GM21723 (cell line): ENCODE measurements at regions not wholly inside any gene's neighbourhood (a gene's known extent, or its start where the extent isn't known, plus 50 kb on each side); places are given as distances from the start of the nearest gene placed in this dataset.
A peak's percentile ranks its signal among the peaks of the same experiment; 100 is the strongest.
"Not testable (repeated sequence)": the region's sequence is repeated elsewhere in the genome, so short reads cannot be mapped to it uniquely, and the experiment has no call there.

ENCODE experiments used
- ATAC-seq: cut with Tn5 transposase; IDR thresholded peaks from one replicate; pipeline ENCODE4 v1.9.1; 2021; ENCODE audit warnings: mild to moderate bottlenecking, moderate library complexity; ENCODE audit not compliant: unreplicated experiment

DNA sequence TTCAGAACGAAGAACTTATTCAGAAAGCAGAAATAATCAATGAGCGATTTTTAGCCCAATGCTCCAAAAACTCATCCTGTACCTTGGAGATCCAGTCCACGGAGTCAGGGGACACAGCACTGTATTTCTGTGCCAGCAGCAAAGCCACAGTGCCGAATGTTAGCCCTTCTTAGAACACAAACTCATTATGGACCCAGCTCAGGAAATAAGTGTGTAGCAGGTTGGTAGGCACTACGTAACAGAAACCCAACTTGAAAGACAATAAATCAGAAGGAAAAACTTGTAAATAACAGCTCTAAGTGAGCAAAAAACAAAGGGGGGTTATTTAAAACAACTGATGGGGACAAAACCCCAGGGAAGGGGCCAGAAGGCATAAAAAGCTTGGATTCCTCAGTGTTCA is 112.0 kb upstream of the PRSS1 start:
- no peak for ATAC-seq

DNA sequence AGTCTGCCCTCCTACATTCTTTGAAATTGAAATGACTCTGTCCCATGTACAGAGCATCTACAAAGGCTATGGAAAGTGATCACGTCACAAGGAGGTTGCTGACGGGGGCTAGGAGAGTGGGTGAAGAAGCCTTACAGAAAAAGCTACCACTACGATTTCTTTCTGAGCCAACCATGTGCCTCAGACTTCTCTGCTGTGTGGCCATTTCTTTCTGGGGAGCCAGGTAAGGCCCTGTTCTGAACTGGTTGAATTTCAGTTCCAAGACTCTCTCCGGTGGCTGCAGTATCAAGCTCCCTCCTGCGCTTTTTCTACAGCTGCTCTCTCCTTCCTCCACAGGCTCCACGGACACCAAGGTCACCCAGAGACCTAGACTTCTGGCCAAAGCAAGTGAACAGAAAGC is 112.5 kb upstream of the PRSS1 start:
- no peak for ATAC-seq

DNA sequence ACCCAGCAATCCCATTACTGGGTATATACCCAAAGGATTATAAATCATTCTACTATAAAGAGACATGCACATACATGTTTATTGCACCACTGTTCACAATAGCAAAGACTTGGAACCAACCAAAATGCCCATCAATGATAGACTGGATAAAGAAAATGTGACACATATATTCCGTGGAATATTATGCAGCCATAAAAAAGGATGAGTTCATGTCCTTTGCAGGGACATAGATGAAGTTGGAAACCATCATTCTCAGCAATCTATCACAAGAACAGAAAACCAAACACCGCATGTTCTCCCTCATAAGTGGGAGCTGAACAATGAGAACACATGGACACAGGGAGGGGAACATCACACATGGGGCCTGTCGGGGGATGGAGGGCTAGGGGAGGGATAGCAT is 113.2 kb upstream of the PRSS1 start:
- ATAC-seq, result not testable (repeated sequence)

DNA sequence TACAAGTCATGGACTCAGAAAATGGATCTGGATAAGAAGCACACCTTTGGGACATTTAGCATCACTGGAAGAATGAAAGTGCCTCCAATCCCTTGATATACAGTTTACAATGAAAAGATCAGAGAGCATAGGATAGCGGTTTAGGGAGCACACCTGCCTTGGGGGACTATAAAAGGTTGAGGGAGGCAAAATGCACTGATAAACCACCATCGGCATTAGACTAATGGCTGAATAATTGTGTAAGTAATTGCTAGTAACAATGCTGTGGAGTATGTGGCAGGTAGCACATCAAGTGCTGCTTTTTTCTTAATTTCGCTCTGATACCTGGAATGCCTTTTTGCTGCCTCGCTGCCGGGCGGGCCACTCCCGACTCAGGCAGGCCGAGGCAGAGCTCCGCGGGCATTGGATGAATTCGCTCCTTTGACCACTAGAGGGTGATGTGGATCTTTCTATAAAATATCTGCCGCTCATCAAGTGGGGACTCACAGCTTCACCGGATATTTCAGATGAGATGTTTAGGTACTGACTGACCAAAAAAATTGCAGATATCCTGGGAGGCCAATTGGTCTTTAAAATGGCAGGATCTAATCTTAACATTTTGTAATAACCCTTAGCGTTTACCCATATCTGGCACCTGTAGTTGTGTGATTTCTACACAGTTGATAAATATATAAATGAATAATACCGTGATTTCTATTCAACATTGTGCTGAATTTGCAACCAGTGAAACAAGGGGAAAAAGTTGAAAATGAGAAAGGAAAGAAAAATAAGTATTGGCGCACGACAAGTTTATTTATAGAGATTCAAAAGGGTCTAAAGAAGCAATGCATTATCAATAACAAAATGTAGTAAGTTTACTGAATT is 116.8 kb upstream of the PRSS1 start:
- peak; percentile 98 for ATAC-seq

DNA sequence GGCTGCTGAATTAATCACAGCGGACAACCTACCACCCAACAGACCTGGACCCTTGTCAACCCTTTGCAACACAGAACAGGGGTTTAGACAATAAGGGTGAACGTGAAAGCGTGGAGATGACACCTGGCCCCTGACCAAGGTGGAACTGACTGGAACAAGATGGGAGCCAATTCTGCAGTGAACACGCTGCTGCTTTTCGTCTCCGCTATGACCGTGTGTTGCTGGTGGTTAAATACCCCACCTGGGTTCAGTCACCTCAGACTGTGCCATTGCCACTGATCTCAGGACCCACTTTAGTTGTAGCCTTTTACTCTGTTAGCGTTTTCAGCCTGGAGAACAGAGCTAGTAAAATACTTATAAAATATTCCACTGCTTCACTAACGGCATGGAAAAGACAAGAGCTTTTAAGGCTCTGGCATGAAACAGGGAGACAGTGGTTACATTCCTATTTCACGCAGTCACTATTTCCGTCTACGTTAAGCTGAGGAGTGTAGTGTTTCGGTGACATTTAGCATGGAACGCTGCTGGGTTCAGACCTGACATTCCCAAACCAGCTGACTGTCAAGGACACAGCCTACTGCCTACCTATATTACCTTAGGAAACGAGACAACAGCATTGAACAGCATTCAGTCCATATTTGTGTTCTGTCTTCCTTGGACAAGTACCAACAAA is 119.5 kb upstream of the PRSS1 start:
- no peak for ATAC-seq

DNA sequence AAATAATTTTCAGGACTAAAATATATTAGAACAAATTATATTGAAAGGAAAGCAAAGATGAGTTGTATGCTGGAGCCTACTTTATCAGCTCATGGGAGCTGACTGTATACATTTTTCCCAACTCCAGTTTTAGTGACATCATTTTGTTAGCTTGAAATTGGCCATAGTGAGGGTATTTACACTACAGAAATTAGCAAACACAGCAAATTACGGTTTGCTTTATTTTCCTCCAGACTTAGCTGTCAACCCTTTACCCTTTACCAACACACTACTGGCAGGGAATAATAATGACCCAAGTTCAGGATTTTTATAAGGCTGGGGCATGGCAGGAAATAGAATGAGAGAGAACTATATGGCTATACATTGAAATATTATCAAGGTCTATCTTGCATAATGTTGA is 120.3 kb upstream of the PRSS1 start:
- ATAC-seq, result no peak

DNA sequence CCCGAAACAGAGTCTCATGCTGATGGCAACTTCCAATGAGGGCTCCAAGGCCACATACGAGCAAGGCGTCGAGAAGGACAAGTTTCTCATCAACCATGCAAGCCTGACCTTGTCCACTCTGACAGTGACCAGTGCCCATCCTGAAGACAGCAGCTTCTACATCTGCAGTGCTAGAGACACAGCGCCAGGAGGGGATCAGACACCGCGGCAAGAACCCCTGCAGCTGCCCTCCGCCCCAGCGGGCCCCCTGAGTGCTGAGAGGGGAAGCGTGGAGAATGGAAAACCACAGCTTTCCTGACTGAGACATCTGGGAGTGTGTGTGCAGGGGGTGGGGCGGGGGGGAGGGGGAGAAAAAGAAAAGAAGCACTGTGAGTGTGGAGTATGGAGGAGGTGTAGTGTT is 122.0 kb upstream of the PRSS1 start:
- not testable (repeated sequence) for ATAC-seq

DNA sequence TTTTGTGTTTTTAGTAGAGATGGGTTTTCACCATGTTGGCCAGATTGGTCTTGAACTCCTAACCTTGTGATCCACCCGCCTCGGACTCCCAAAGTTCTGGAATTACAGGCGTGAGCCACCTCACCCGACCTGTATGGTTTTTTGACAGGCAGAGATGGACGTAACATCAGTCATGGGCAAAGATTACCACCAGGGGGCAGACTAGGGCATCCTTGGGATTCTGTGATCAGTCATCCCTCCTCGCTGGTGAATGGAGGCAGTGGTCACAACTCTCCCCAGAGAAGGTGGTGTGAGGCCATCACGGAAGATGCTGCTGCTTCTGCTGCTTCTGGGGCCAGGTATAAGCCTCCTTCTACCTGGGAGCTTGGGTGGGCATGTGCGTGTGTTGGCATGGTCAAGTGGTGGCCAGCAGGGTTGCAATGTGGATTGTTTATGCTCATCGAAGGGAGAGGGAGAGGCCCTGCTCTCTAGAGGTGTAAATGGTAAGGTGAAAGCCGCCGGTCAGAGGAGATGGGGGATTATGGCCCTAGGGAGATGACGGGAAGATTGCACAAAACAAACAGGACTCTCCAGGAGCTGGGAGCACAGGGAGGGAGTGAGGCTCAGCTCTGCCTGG is 122.7 kb upstream of the PRSS1 start:
- peak; percentile 89 for ATAC-seq

DNA sequence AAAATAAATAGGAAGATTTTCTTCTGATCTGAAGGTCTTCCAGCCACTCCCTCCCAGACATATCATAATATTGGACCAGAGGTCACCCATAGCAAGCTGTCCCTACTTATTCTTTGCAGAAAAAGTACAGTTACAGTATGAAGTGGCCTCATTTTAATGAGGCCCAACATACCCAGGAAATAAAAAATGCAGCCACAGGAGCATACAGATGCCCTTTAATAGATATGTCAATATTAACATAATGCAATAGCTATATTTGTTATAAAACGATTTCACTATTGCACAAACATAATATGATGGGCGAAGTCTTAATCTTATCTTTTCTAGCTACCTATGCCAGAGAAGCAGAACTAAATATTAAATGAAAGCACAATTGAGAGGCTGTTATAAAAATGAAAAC is 124.1 kb upstream of the PRSS1 start:
- ATAC-seq, result not testable (repeated sequence)

DNA sequence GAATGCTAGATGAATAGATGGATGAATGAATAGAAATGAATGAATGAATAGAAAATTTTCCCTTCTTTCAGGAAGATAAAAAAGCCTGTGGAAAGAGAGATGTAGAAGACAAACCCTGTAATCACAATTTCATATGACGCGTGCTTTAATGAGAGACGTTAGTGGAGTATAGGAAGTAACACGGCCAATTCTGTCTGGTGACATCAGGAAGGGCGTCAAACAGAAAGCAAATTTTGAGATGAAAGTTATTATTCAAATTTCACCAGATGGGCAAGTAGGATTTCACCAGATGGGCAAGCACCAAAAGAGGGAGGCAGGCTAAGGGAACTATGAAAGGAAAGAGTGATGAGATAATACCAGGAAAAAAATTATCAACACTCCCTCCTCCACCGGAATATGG is 128.9 kb upstream of the PRSS1 start:
- no peak for ATAC-seq

DNA sequence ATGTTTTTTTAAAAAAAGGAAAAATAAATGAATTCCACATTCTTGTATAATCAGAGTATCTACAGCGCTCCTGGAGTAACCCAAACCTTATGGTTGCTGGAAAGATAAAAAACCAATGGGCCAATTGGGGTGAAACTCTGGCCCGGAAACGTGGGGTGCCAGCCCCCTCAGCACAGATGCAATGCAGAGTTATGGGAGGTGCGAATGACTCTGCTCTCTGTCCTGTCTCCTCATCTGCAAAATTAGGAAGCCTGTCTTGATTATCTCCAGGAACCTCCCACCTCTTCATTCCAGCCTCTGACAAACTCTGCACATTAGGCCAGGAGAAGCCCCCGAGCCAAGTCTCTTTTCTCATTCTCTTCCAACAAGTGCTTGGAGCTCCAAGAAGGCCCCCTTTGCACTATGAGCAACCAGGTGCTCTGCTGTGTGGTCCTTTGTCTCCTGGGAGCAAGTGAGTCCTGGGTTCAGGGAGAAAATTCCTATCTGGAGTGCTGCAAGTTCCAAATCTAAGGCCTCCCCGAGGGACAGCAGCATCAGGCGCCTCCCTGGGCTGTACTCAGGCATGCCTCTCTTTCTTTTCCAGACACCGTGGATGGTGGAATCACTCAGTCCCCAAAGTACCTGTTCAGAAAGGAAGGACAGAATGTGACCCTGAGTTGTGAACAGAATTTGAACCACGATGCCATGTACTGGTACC is 130.5 kb upstream of the PRSS1 start:
- ATAC-seq, result no peak

DNA sequence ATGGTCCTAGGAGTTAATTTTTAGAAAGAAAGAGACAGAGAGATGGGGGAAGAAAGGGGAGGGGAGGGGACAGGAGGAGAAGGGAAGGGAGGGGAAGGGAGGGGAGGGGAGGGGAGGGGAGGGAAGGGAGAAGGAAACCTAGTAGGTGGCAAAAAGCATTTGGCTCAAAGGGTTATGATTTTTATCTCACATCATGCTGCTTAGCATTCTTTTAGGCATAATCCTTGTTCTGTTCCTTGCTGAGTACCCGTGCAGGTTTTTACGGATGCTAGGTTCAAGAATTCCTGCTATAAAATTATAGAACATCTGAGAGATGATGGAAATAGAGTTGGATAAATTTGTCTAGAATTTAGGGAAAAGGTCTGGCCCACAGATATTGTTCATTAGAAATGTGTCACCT is 132.4 kb upstream of the PRSS1 start:
- no peak for ATAC-seq

DNA sequence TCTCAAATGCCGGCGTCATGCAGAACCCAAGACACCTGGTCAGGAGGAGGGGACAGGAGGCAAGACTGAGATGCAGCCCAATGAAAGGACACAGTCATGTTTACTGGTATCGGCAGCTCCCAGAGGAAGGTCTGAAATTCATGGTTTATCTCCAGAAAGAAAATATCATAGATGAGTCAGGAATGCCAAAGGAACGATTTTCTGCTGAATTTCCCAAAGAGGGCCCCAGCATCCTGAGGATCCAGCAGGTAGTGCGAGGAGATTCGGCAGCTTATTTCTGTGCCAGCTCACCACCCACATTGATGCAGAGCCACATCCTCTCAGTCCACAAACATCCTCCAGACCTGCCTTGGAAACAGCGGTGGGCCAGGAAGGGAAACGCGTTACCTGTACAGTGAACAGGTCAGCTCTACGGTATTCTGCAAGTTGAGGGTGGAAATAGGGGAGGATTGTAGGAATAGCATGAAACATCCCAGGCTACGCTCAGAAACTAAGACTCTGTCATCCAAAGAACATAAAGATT is 133.1 kb upstream of the PRSS1 start:
- ATAC-seq, result no peak

DNA sequence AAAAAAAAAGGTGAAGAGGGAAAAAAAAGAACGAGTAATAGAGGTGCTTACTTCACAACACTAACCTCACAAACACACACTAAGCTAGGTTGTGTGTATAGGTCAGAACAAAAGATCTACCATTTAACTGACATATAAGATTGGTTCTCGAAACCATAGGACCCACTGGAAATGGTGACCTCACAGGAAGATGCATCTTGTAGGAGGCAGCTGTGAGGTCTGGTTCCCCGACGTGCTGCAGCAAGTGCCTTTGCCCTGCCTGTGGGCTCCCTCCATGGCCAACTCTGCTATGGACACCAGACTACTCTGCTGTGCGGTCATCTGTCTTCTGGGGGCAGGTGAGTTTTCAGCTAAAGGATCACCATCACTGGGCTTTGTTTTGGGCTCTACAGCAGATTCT is 133.8 kb upstream of the PRSS1 start:
- ATAC-seq, result no peak

DNA sequence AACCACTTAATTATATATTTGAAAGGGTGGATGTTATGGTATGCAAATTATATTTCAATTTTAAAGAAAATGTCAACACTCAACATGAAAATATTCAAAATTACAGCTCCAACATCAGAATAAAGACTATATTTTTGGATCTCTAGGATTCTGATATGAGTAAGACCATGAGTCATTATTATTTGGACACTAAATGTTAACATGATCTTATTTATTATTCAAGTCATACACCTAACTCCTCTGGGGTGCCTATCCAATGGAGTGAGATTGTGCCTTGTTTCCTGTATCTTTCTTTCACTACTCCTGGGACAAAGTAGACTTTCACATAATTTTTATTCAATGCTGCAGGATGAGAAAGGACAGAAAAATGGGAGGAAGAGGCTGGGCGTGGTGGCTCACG is 135.2 kb upstream of the PRSS1 start:
- ATAC-seq, result no peak

DNA sequence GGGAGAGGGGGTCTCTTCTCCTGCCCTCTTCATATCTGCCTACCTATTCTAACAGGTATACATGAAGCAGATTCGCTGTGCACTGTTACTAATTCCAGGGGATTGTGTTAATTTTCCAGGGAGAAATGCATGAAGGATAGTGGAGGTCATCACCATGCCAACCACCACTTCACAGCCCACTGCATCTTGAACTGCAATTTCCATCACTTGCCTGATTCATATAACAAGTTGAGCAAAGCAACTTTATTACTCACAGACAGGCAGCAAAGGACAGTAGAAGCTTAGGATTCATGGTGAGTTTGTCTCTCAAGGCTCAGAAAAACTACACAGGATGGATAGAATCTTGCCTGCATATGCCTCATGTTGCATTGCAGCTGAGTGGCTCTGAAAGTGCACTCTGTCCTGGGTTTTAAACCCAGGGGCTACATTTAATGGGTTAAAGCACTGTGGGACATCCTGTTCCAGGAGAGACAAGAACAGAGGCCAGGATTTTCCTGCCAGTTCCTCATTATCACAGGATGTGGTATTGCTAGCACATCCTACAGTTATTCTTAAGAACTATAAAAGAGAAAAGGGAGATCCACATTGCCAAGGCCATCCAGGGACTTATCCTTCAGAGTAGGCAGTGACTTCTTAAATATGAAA is 136.9 kb upstream of the PRSS1 start:
- no peak for ATAC-seq

DNA sequence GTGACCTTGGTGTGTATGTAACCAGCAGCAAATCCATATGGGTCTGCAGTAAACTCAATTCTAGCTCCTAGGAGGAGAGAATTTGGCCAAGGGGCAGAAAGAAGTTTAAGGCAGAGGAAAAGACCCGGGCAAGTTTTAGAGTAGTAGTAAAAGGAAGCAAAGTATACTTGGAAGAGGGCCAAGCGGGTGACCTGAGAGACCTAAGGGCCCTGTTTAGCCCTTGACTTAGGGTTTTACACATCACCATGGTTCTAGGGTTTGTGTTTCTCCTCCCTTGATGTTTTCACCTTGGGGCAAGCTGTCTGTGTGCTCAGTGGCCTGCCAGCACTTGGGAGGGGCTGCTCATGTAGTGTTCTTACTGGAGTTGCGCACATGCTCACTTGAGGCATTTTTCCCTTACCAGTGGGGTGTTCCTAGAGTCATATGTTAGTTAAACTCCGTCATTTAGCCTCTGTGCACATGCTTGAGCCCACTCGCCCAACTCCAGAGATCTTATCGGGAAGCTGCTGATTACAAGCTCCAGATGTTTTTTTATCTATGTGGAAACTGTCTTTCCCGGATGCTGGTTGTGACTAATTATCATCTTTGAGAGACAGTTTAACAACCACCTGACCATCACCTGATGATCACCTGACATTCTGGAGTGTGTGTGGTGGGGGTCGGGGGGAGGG is 137.6 kb upstream of the PRSS1 start:
- ATAC-seq, result no peak

DNA sequence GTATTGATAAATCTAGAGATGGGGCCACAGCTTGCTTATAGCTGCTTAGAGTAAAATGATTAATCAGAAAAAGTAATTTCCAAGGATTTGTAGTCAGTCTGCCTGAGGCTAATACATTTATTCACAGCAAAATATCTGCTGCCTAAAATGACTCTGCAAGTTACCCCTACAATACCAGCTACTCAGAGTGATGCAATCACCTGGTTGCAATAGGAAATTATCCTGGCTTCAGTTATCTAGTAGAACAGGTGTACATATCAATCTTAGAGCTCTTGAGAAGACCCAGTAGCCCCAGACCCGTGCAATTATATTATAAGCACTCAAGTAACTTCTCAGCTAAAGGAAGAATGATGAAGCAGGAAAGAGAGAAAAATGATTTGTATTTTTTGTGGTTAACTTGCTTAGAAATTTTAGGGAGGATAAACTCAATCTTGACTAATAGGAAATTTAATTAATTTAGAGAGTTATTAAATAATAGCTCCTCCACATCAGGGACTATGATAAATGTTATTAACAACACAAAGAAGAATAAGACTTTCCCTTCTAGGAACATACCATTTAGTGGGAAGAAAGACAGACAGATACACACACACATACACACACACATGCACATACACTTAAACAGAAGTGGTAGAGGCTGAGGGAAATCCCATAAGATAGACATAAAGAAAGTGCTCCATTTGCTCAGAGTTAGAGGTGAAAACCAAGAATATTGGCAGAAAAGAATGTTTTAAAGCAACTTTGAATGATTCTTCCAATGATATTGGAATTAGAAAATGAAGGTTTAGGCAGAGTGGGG is 140.4 kb upstream of the PRSS1 start:
- no peak for ATAC-seq

DNA sequence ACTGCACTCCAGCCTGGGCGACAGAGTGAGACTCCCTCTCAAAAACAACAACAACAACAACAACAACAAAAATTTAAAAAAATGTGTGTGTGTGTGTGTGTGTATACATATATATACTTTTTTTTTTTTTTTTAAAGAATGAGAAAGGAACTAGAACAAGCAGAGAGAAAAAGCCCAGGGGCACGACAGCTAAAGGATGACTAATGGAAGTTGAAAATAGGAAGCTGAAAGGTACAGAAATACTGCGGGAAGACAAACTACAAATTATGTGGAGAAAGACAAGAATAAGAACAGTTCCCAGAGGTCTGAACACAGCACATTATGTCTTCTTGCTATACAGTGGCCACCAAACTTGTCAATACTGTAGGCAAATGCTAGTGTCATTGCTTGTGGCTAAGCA is 141.9 kb upstream of the PRSS1 start:
- ATAC-seq, result no peak
